Endothelial cell (in vitro differentiated cells): ENCODE measurements at regions not wholly inside any gene's neighbourhood (a gene's known extent, or its start where the extent isn't known, plus 50 kb on each side); places are given as distances from the start of the nearest gene placed in this dataset.

Experiments used
- DNase-seq: peaks from one replicate; pipeline ENCODE4 v3.0.0; 2021; ENCODE audit warnings: low spot score
- H3K27ac Mint-ChIP-seq: one replicate; pipeline ENCODE4 v1.8.0; 2021; ENCODE audit warnings: mixed read lengths, inconsistent platforms; ENCODE audit not compliant: unreplicated experiment
- H3K27me3 Mint-ChIP-seq: one replicate; pipeline ENCODE4 v1.8.0; 2021; ENCODE audit warnings: mild to moderate bottlenecking, moderate library complexity, mixed read lengths, inconsistent platforms; ENCODE audit not compliant: unreplicated experiment
- H3K36me3 Mint-ChIP-seq: one replicate; pipeline ENCODE4 v1.8.0; 2021; ENCODE audit warnings: mild to moderate bottlenecking, low read depth, mixed read lengths, inconsistent platforms; ENCODE audit not compliant: unreplicated experiment
- H3K4me1 Mint-ChIP-seq: one replicate; pipeline ENCODE4 v1.8.0; 2021; ENCODE audit warnings: mild to moderate bottlenecking, mixed read lengths, inconsistent platforms; ENCODE audit not compliant: unreplicated experiment
- H3K4me3 Mint-ChIP-seq: one replicate; pipeline ENCODE4 v1.8.0; 2021; ENCODE audit warnings: mild to moderate bottlenecking, mixed read lengths, inconsistent platforms; ENCODE audit not compliant: unreplicated experiment
- H3K9me3 Mint-ChIP-seq: one replicate; pipeline ENCODE4 v1.8.0; 2021; ENCODE audit warnings: mixed read lengths, inconsistent platforms; ENCODE audit not compliant: unreplicated experiment
- TF ChIP-seq, protein P1 (sequence below): fragments of 200-600 bp; sonication (generic); IDR thresholded peaks from one replicate; pipeline ENCODE4 v1.5.0; 2021; ENCODE audit warnings: antibody characterized with exemption; ENCODE audit not compliant: unreplicated experiment

DNA sequence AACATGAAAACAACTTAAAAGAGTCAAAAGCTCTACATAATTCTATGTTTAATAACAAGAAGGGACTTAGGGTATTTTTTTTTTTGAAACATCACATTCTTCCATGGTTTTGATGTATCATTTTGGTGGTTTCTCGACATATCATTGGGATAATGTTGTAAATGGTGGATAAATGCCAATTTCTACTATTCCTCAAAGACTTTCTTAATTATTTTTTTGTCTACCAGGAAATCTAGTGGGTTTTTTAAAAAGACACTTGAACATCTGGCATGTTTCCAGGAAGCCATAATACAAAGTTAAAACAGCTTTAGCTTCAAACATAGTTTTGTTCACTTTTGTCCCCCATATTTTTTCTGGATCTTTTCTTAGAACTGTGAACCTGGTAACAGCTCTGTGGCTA, 200.4 kb downstream of the DKK1 start:
- no peak for DNase-seq
- Mint-ChIP-seq H3K4me1 (no peaks in the 10 kb centered on the region), H3K27ac (no peak overlapping the region), H3K27me3 (no peaks in the 10 kb centered on the region), H3K4me3 (no peak overlapping the region), H3K36me3 (no peaks in the 10 kb centered on the region), H3K9me3 (peaks cover 10% of the 10 kb centered on the region)
- TF ChIP-seq, protein P1, sequence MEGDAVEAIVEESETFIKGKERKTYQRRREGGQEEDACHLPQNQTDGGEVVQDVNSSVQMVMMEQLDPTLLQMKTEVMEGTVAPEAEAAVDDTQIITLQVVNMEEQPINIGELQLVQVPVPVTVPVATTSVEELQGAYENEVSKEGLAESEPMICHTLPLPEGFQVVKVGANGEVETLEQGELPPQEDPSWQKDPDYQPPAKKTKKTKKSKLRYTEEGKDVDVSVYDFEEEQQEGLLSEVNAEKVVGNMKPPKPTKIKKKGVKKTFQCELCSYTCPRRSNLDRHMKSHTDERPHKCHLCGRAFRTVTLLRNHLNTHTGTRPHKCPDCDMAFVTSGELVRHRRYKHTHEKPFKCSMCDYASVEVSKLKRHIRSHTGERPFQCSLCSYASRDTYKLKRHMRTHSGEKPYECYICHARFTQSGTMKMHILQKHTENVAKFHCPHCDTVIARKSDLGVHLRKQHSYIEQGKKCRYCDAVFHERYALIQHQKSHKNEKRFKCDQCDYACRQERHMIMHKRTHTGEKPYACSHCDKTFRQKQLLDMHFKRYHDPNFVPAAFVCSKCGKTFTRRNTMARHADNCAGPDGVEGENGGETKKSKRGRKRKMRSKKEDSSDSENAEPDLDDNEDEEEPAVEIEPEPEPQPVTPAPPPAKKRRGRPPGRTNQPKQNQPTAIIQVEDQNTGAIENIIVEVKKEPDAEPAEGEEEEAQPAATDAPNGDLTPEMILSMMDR = no peak

DNA sequence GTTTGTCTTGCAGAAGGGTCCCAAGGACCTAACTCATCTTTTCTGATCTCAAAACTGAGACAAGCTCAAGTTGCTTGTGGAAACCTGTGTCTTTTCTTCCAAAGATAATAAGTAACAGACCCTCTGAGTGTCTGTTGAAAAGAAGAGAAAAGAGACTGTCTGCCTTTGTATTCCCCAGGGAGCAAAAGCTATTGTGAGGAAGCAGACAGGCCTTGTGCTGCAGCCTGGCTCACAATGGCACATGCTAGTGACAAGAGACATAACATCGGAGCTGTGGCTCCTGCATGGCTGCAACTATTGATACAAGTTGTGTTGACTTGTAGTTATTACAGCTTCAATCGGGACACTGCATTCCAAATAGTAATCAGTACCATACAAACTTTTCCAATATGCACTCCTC, 202.9 kb downstream of the DKK1 start:
- DNase-seq = no peak
- no peaks in the 10 kb centered on the region for H3K9me3 Mint-ChIP-seq
- H3K27me3 Mint-ChIP-seq = no peaks in the 10 kb centered on the region
- no peak overlapping the region for H3K4me3 Mint-ChIP-seq
- TF ChIP-seq, protein P1 = no peak
- H3K36me3 Mint-ChIP-seq = no peaks in the 10 kb centered on the region
- H3K27ac Mint-ChIP-seq = no peak overlapping the region
- H3K4me1 Mint-ChIP-seq = no peaks in the 10 kb centered on the region

DNA sequence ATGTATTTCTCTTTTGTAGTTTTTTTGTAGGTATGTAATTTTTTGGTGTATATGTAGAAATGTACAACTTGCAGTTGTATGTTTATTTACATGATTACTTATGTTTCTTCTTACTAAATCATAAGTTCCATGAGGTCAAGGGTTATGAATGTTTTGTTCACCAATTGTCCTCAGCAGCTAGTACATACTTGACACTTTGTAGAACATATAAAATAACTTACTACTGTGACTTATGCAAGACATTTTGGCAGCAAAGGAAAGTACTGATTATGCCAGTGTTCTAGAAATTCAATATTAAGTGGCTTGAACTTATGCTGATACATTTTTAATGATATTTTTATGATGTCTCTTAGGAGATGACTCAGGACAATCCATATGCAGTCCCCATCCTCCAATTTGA, 209.6 kb downstream of the DKK1 start:
- Mint-ChIP-seq H3K36me3 (no peaks in the 10 kb centered on the region), H3K27me3 (no peaks in the 10 kb centered on the region), H3K9me3 (no peaks in the 10 kb centered on the region), H3K4me1 (no peaks in the 10 kb centered on the region), H3K27ac (no peak overlapping the region), H3K4me3 (no peak overlapping the region)
- DNase-seq = no peak
- TF ChIP-seq, protein P1 = no peak

DNA sequence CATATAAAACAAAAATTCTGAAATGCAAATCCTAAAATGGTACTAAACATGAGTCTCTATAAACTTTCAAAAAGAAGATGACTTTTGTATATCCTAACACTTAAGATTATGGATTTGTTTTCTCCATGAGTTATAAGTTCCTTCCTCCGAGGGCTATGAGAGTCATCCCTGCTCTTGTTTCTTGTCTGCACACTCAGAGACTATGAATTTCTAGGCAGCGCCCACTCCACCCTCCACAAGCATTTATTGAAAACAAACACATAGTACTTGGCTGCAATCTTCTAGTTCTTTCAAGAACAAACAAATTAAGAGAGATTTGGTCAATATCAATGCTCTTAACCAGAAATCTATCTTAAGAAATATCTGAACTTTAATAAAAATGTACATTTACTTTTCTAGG, 211.7 kb downstream of the DKK1 start:
- TF ChIP-seq, protein P1 = no peak
- H3K4me3 Mint-ChIP-seq = no peak overlapping the region
- H3K9me3 Mint-ChIP-seq = no peaks in the 10 kb centered on the region
- H3K27me3 Mint-ChIP-seq = no peaks in the 10 kb centered on the region
- no peaks in the 10 kb centered on the region for H3K36me3 Mint-ChIP-seq
- no peaks in the 10 kb centered on the region for H3K4me1 Mint-ChIP-seq
- DNase-seq = no peak
- no peak overlapping the region for H3K27ac Mint-ChIP-seq

DNA sequence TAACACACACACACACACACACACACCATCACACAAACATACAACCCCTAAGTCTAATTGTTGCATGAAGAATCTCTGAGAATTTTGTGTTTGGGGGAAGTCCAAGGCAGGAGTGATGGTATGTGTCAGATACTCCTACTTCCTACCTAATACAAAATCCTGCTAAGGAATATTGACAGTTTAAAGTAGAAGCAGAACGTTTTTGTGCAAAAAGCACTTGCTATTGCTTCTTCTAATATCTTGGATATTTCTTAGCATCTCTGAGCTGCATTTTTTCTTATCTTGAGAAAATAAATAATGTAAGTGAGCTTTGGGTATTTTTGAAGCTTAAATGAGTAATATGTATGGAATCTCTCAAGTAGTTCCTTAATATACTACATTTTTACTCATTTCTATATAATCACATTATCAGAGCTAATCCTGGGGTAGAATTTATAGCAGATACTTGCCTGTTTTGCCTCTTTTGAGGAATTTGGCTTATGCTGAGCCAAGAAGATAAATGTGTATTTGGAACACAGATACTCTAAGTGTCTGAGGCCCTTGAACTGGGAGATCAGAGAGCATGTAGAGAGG, 212.3 kb downstream of the DKK1 start:
- no peak overlapping the region for H3K27ac Mint-ChIP-seq
- H3K4me3 Mint-ChIP-seq = no peak overlapping the region
- no peaks in the 10 kb centered on the region for H3K9me3 Mint-ChIP-seq
- no peaks in the 10 kb centered on the region for H3K4me1 Mint-ChIP-seq
- no peak for DNase-seq
- TF ChIP-seq, protein P1 = no peak
- no peaks in the 10 kb centered on the region for H3K27me3 Mint-ChIP-seq
- H3K36me3 Mint-ChIP-seq = no peaks in the 10 kb centered on the region
